Activated naive CD4-positive, alpha-beta T cell treated with anti-CD3 and anti-CD28 coated beads for 36 hours (primary cell): ENCODE measurements at regions not wholly inside any gene's neighbourhood (a gene's known extent, or its start where the extent isn't known, plus 50 kb on each side); places are given as distances from the start of the nearest gene placed in this dataset.
A peak's percentile ranks its signal among the peaks of the same experiment; 100 is the strongest.

Experiments used
- CTCF ChIA-PET: fragments of 350-600 bp; sonication (Branson Sonifier 250); formaldehyde crosslinking; loops from one replicate; lab custom pipeline; 2021; ENCODE audit warnings: antibody characterized with exemption; lab: Charles Lee
- DNase-seq: peaks from one replicate; pipeline ENCODE4 v3.0.0-alpha.2; 2020
- H3K27ac Mint-ChIP-seq: one replicate; pipeline ENCODE4 v1.8.0; 2021; ENCODE audit warnings: mild to moderate bottlenecking, mixed read lengths
- H3K27me3 Mint-ChIP-seq: one replicate; pipeline ENCODE4 v1.8.0; 2021; ENCODE audit warnings: low read depth, mixed read lengths
- H3K36me3 Mint-ChIP-seq: one replicate; pipeline ENCODE4 v1.8.0; 2021; ENCODE audit warnings: low read depth, mixed read lengths
- H3K4me1 Mint-ChIP-seq: one replicate; pipeline ENCODE4 v1.8.0; 2021; ENCODE audit warnings: low read depth, mixed read lengths
- H3K4me3 Mint-ChIP-seq: one replicate; pipeline ENCODE4 v1.8.0; 2021; ENCODE audit warnings: mild to moderate bottlenecking, moderate library complexity, mixed read lengths
- H3K9me3 Mint-ChIP-seq: one replicate; pipeline ENCODE4 v1.8.0; 2021; ENCODE audit warnings: mixed read lengths
- intact Hi-C: fragments of 100-400 bp; cut with micrococcal nuclease; formaldehyde crosslinking; loops from one replicate; pipeline ENCODE4 v1.15.1; 2023

DNA sequence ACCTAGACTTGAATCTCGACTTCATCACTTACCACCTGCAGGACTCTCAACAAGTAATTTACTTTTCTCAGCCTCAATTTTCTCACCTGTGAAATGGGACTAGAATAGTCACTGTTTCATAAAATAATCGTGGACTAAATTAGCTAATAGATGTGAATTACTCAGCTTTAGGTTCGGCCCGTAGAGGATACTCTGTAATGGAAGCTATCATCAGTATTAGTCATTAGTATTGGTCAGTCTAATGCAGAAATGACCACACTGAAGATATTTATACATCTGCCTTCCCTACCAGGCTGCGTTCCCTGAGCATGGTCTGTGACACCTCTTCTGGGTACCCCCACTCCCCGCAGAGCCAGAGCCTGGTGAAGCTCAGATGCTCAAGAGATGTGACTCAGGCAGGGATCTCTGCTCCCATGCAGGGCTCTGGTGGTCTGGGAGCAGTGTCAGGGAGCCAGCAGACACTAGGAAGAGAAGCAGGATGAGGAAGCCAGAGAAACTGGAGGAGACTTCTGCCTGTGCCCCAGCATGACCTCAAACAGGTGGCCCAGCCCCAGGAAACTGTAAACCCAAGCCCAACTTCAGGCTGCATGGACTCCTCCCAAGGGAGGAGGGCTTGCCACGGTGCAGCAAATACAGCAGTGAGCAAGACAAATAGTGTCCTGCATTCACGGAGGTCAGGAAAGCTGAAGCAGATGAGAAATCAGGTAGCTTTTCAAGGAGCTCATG lies 88.0 kb upstream of the E2F8 start:
- H3K36me3 Mint-ChIP-seq, result no peaks in the 10 kb centered on the region
- H3K4me3 Mint-ChIP-seq, result no peak overlapping the region
- no peak overlapping the region for H3K27ac Mint-ChIP-seq
- H3K4me1 Mint-ChIP-seq, result no peaks in the 10 kb centered on the region
- intact Hi-C loops, result no loop called here
- no peaks in the 10 kb centered on the region for H3K9me3 Mint-ChIP-seq
- H3K27me3 Mint-ChIP-seq, result peaks cover 15% of the 10 kb centered on the region
- CTCF ChIA-PET, result no interaction called here
- DNase-seq, result no peak

DNA sequence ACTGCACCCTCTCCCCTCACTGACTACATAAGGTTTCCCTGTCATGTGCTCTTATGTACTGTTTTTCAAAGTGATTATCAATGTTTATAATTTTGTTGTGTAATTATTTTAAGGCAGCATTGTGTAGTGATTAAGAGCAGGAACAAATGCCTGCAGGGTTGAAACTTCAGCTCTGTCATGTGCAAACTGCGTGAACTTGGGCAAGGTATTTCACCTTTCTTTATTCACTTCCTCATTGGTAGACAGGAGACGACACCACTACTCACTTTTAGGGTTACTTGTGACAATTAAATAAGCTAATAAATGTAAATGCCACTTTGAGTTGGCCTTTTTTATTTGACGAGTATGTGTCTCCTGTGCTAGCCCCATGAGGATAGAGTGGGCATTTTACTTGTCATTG lies 86.5 kb upstream of the E2F8 start:
- intact Hi-C loops, result no loop called here
- peaks cover 15% of the 10 kb centered on the region for H3K27me3 Mint-ChIP-seq
- H3K4me3 Mint-ChIP-seq, result no peak overlapping the region
- no peaks in the 10 kb centered on the region for H3K9me3 Mint-ChIP-seq
- H3K27ac Mint-ChIP-seq, result no peak overlapping the region
- CTCF ChIA-PET, result no interaction called here
- no peaks in the 10 kb centered on the region for H3K36me3 Mint-ChIP-seq
- no peaks in the 10 kb centered on the region for H3K4me1 Mint-ChIP-seq
- no peak for DNase-seq

DNA sequence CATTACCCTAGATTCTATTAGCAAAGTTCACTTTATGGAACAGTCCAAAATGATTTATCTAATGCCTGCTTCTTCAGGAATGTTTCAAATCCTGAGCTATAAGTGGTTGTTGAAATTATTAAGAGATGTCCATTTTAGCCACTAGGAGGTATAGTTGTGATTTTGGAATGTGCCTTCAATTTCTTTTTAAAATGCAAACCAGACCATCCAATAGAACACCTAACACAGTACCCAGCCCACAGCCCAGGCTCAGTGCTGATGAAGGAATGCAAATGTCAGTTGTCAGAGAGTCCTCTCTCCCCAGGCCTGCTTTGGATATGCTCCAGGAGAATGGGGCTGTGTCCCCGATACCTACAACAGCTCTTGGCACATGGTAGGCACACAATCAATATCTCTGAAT lies 85.8 kb upstream of the E2F8 start:
- intact Hi-C loops, result no loop called here
- no peaks in the 10 kb centered on the region for H3K9me3 Mint-ChIP-seq
- H3K4me3 Mint-ChIP-seq, result no peak overlapping the region
- H3K36me3 Mint-ChIP-seq, result no peaks in the 10 kb centered on the region
- no peak overlapping the region for H3K27ac Mint-ChIP-seq
- CTCF ChIA-PET, result interaction anchor here (0.7 to 0.9 kb wide), 2 partner anchors 34 to 81 kb away, joined by 3 read pairs; no protein-coding TSS in a partner anchor
- peaks cover 15% of the 10 kb centered on the region for H3K27me3 Mint-ChIP-seq
- DNase-seq, result no peak
- H3K4me1 Mint-ChIP-seq, result no peaks in the 10 kb centered on the region

DNA sequence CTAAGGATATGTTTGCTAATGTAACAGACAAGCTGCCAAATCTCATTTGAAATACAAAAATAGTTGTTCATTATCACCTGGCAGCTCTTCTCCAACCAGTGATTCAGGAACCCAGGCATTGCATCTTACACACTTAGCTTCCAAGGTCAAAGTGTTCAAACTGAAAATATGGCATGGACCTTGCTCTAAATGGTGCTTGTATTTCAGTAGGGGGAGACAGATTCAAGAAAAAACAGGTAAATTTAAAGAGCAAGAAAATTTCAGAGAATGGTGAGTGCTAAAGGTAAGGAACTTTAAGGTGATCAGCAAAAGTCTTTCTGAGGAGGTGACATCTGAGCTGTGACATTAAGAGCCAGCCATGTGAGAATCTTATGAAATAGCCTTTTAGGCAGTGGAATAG lies 82.8 kb upstream of the E2F8 start:
- intact Hi-C loops, result loop anchor here (1.0 kb wide), 1 partner anchor 230 kb away; no protein-coding TSS in a partner anchor

DNA sequence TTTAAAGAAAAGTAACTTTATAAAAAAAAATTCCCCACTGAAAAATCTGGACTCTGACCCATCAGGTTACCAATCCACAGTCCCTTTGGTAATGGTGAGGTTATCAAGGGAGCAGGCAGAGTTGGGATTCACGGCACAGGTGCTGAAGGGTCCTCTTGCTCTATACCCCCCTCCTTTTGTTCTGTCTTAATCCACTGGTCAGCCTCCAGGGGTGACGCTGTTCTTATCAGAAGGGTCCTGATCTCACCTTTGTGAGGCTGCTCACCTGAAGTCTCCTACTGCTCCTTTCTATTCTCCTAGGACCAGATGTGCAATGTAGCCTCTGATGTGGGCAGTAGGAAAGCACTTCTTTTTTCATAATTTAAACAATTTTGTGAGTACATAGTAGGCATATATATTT lies 80.6 kb upstream of the E2F8 start:
- H3K9me3 Mint-ChIP-seq, result no peaks in the 10 kb centered on the region
- intact Hi-C loops, result no loop called here

More for the DNA sequence above, 82.8 kb upstream of the E2F8 start:
- Mint-ChIP-seq H3K27me3 (peaks cover 8% of the 10 kb centered on the region), H3K4me3 (no peak overlapping the region), H3K9me3 (no peaks in the 10 kb centered on the region), H3K36me3 (no peaks in the 10 kb centered on the region), H3K27ac (no peak overlapping the region), H3K4me1 (no peaks in the 10 kb centered on the region)
- CTCF ChIA-PET, result no interaction called here
- DNase-seq, result no peak

DNA sequence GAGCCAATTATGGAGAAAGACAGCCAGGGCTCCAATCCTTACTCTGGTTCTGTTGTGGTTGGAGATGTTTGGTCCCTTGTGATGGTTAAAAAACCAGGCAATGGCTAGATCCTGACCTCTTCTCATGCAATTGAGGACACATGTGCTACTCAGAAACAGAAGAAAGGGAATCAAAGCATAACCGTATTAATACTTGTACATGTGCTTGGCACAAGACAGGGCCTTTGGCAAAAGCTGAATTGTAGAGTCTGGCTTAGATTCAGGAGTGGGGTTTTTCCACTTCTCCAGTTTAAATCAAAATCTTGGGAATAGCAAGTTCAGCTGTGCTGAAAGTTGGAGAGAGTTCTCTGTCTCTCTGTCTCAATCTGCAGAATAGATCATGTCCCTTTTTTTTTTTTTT lies 80.1 kb upstream of the E2F8 start:
- CTCF ChIA-PET, result interaction anchor here (0.6 to 0.7 kb wide), 2 partner anchors 63 to 636 kb away, joined by 3 read pairs; no protein-coding TSS in a partner anchor
- Mint-ChIP-seq H3K36me3 (no peaks in the 10 kb centered on the region), H3K27me3 (peaks cover 12% of the 10 kb centered on the region), H3K27ac (no peak overlapping the region), H3K4me1 (no peaks in the 10 kb centered on the region), H3K9me3 (no peaks in the 10 kb centered on the region), H3K4me3 (no peak overlapping the region)
- DNase-seq, result no peak
- intact Hi-C loops, result no loop called here

More for the DNA sequence above, 80.6 kb upstream of the E2F8 start:
- CTCF ChIA-PET, result interaction anchor here (0.7 kb wide), 1 partner anchor 636 kb away, joined by 3 read pairs; no protein-coding TSS in a partner anchor
- no peaks in the 10 kb centered on the region for H3K36me3 Mint-ChIP-seq
- no peak overlapping the region for H3K4me3 Mint-ChIP-seq
- DNase-seq, result no peak
- H3K27me3 Mint-ChIP-seq, result peaks cover 12% of the 10 kb centered on the region
- H3K27ac Mint-ChIP-seq, result no peak overlapping the region
- H3K4me1 Mint-ChIP-seq, result no peaks in the 10 kb centered on the region

DNA sequence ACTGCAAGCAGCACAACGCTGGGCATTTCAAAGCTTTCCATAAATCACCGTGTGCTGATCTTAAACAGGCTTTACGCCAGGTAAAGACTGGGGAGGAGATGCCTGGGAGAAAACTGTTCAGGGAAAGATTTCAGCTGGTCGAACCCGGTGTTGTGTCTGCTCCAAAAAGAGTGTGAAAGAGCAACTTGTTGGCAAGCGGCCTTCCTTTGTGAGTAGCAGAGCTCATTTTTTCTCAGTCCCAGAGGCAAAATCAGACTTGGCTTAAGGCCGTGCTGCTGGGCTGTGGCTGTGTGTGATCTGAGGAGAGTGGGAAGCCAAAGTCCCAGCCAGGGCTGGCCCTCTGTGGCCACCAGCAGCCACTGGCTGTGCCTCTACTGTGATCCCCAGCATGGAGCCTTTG lies 75.7 kb upstream of the E2F8 start:
- no peaks in the 10 kb centered on the region for H3K9me3 Mint-ChIP-seq
- H3K27me3 Mint-ChIP-seq, result peaks cover 8% of the 10 kb centered on the region
- no peak overlapping the region for H3K27ac Mint-ChIP-seq
- DNase-seq, result no peak
- CTCF ChIA-PET, result no interaction called here
- H3K4me1 Mint-ChIP-seq, result no peaks in the 10 kb centered on the region
- intact Hi-C loops, result loop anchor here (10.0 kb wide), 1 partner anchor 428 kb away; no protein-coding TSS in a partner anchor
- no peaks in the 10 kb centered on the region for H3K36me3 Mint-ChIP-seq
- no peak overlapping the region for H3K4me3 Mint-ChIP-seq

DNA sequence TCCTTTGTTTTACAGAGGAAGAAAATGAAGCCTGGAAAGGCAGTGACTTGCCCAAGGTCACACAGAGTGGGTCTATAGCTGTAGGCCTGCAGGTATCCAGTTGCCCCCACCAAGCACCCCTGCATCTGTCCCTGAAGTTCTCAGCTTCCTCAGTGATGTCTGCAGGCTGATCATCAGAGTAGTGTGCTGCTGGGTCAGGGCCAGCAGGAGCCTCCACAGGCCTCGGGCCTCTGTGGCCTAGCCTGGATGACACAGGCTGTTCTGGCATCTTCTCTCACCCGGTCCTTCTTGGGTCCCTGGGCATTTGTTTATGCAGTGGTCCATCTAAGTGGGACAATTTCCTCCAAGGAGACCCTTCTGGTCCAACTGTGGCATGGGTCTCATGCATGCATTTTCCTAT lies 74.8 kb upstream of the E2F8 start:
- no peak for DNase-seq
- Mint-ChIP-seq H3K9me3 (no peaks in the 10 kb centered on the region), H3K27me3 (peaks cover 8% of the 10 kb centered on the region), H3K27ac (no peak overlapping the region), H3K36me3 (no peaks in the 10 kb centered on the region), H3K4me3 (no peak overlapping the region), H3K4me1 (no peaks in the 10 kb centered on the region)
- CTCF ChIA-PET, result no interaction called here
- intact Hi-C loops, result loop anchor here (10.0 kb wide), 1 partner anchor 429 kb away; no protein-coding TSS in a partner anchor

DNA sequence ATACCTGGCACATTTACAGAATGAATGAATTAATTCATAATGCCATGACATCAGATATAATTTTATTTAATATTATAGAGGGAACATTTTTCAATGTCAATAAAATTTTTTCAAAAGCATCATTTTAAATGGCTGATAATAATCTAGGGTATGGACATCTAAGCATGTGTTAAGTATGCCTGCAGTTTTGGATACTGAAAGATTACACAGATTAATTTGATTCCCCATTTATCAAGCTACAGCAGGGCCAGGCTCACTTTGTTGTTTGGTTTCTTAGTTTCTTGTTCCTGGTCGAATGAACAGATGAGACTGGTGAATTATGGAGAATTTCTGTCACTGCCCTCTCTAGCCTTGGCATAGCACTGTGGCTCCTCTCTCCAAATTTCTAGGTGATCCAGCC lies 72.4 kb upstream of the E2F8 start:
- H3K27me3 Mint-ChIP-seq, result peaks cover under 1% of the 10 kb centered on the region
- H3K4me1 Mint-ChIP-seq, result no peaks in the 10 kb centered on the region
- H3K27ac Mint-ChIP-seq, result no peak overlapping the region
- no peaks in the 10 kb centered on the region for H3K9me3 Mint-ChIP-seq
- DNase-seq, result no peak
- no peaks in the 10 kb centered on the region for H3K36me3 Mint-ChIP-seq
- H3K4me3 Mint-ChIP-seq, result no peak overlapping the region
- intact Hi-C loops, result loop anchor here (5.0 to 10.0 kb wide), 2 partner anchors 56 to 432 kb away; no protein-coding TSS in a partner anchor
- CTCF ChIA-PET, result no interaction called here

DNA sequence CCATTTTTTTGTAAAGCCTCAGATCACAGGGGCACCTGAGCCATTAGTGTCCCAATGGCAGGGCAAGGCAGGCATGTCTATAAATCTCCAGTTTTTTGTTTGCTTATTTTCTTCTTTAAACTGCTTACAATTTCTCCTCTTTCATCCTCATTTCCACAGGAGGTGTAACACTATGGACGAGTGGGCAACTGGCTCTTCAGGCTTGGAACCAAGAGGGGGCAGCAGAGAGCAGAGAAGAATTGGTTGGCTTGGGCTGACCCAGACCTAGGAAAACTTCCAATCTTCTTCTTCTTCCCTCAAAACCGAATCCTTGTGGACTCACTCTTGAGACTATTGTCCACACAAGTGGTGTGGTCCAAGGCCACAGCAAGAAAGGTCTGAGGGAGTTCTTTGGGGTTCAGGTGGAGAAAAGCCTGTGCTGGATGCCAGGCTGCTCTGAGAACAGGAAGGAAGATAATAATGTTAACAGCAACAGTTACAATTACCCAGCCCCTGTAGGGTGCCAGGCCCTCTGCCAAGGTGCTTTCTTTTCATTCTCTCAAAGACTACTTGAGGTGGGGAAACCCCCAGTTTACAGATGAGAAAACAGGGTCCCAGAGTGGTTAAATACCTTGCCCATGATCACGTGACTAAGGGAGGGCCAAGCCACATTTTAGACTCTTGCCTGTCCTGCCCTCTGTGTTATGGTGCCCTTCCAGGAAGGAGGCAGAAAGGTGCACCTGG lies 70.7 kb upstream of the E2F8 start:
- Mint-ChIP-seq H3K4me3 (no peak overlapping the region), H3K9me3 (no peaks in the 10 kb centered on the region), H3K36me3 (no peaks in the 10 kb centered on the region), H3K4me1 (no peaks in the 10 kb centered on the region), H3K27ac (no peak overlapping the region), H3K27me3 (no peaks in the 10 kb centered on the region)
- DNase-seq, result peak; percentile 60
- intact Hi-C loops, result loop anchor here (1.0 to 10.0 kb wide), 4 partner anchors 54 to 433 kb away; no protein-coding TSS in a partner anchor
- CTCF ChIA-PET, result no interaction called here

DNA sequence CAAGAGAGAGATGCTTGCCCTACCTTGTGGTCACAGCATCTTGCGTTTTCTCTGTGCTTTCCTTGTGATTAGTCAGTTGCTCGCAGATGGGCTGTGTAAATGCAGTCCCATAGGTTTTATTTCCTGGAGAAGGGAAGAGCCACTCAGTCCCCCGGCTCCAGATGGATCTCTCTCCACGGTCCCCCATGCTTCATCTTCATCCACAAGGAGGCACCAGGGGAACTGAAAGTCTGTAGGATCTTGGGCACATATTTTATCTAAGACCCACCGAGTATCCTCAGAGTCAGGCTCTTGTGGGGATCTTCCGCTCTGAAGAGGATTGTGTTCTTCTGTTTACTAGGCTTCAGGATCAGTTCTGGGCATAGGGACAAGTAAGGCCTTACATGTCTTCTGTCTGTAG lies 66.8 kb upstream of the E2F8 start:
- no peak overlapping the region for H3K27ac Mint-ChIP-seq
- no peaks in the 10 kb centered on the region for H3K4me1 Mint-ChIP-seq
- intact Hi-C loops, result no loop called here
- H3K9me3 Mint-ChIP-seq, result no peaks in the 10 kb centered on the region
- no peaks in the 10 kb centered on the region for H3K36me3 Mint-ChIP-seq
- no peaks in the 10 kb centered on the region for H3K27me3 Mint-ChIP-seq
- CTCF ChIA-PET, result no interaction called here
- H3K4me3 Mint-ChIP-seq, result no peak overlapping the region
- no peak for DNase-seq

DNA sequence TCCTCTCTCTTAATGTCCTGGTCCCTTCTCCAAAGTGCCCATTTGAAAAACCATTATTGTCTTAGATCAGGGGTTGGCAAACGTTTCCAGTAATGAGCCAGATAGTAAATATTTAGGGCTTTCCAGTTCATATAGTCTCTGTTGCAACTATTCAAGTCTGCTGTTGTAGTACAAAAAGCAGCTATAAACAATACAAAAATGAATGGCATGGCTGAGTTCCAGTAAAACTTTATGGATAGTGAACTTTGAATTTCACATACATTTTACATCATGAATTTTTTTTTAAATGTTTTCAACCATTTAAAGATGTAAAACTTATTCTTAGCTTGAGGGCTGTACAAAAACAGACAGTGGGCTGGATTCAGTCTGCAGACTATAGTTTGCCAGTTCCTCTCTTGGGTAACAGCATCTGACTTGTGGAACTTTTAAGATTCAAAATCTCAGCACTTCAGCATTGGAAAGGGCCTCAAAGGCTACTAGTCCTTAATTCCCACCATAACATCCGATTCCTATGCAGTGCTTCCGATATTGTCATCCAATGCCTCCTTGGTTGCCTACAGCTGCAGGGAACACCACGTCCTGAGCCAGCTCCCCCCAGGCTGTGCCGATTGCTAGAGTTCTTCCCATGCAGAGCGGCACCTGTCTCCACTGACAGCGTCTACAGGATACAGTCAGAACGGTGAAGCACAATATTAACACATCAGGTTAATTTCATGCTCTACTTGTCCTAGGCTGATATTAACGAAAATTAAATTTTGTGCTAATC lies 65.6 kb upstream of the E2F8 start:
- H3K27me3 Mint-ChIP-seq, result peaks cover 2% of the 10 kb centered on the region
- intact Hi-C loops, result no loop called here
- no peaks in the 10 kb centered on the region for H3K9me3 Mint-ChIP-seq
- CTCF ChIA-PET, result no interaction called here
- no peak for DNase-seq
- H3K4me1 Mint-ChIP-seq, result no peaks in the 10 kb centered on the region
- no peaks in the 10 kb centered on the region for H3K36me3 Mint-ChIP-seq
- H3K4me3 Mint-ChIP-seq, result no peak overlapping the region
- H3K27ac Mint-ChIP-seq, result no peak overlapping the region
